Ishikawa (cell line): ENCODE measurements at regions not wholly inside any gene's neighbourhood (a gene's known extent, or its start where the extent isn't known, plus 50 kb on each side); places are given as distances from the start of the nearest gene placed in this dataset.

ENCODE experiments used
- CREB1 ChIP-seq: IDR thresholded peaks from 2 replicates; pipeline ENCODE4 v1.6.1; 2012; ENCODE audit warnings: low read depth
- EP300 ChIP-seq: IDR thresholded peaks from 2 replicates; pipeline ENCODE4 v1.6.1; 2012; ENCODE audit warnings: borderline replicate concordance
- TAF1 ChIP-seq: IDR thresholded peaks from 2 replicates; pipeline ENCODE4 v1.6.1; 2012; ENCODE audit warnings: low read depth, mild to moderate bottlenecking
- YY1 ChIP-seq: IDR thresholded peaks from 2 replicates; pipeline ENCODE4 v1.6.1; 2012; ENCODE audit warnings: low read depth
- TF ChIP-seq, protein P1 (sequence below): IDR thresholded peaks from 2 replicates; pipeline ENCODE4 v1.6.1; 2012

GRCh38 chr6:160929361-160929760 lies 62.2 kb upstream of the MAP3K4 start:
- TF ChIP-seq TAF1 (no peak), EP300 (no peak), CREB1 (no peak), YY1 (no peak)
- TF ChIP-seq, protein P1, sequence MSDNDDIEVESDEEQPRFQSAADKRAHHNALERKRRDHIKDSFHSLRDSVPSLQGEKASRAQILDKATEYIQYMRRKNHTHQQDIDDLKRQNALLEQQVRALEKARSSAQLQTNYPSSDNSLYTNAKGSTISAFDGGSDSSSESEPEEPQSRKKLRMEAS, result no peak
